MM.1S (cell line): ENCODE measurements at regions not wholly inside any gene's neighbourhood (a gene's known extent, or its start where the extent isn't known, plus 50 kb on each side); places are given as distances from the start of the nearest gene placed in this dataset.

ENCODE experiments used
- DNase-seq: peaks from one replicate; pipeline ENCODE4 v3.0.0-alpha.2; 2015
- H2AFZ ChIP-seq: fragments of 300-600 bp; sonication (generic); 2 replicates; pipeline ENCODE4 v1.6.0; 2016; ENCODE audit warnings: antibody characterized with exemption, low read length
- H3F3A ChIP-seq: fragments of 300-600 bp; sonication (generic); 2 replicates; pipeline ENCODE4 v1.6.1; 2016; ENCODE audit warnings: mild to moderate bottlenecking, antibody characterized with exemption, low read length, moderate library complexity, mixed read lengths; ENCODE audit not compliant: insufficient read depth
- H3K27ac ChIP-seq: fragments of 300-600 bp; sonication (generic); 2 replicates; pipeline ENCODE4 v1.5.1; 2016; ENCODE audit warnings: mild to moderate bottlenecking, low read length
- H3K27me3 ChIP-seq: fragments of 300-600 bp; sonication (generic); replicated peaks from 2 replicates; pipeline ENCODE4 v1.6.0; 2016; ENCODE audit warnings: low read length; ENCODE audit not compliant: insufficient read depth
- H3K36me3 ChIP-seq: fragments of 300-600 bp; sonication (generic); replicated peaks from 2 replicates; pipeline ENCODE4 v1.6.1; 2016; ENCODE audit warnings: mild to moderate bottlenecking, low read length, mixed read lengths; ENCODE audit not compliant: insufficient read depth
- H3K4me1 ChIP-seq: fragments of 300-600 bp; sonication (generic); 2 replicates; pipeline ENCODE4 v1.6.1; 2016; ENCODE audit warnings: low read length, mixed read lengths
- H3K4me2 ChIP-seq: fragments of 300-600 bp; sonication (generic); 2 replicates; pipeline ENCODE4 v1.6.0; 2016; ENCODE audit warnings: low read depth, low read length
- H3K4me3 ChIP-seq: fragments of 300-600 bp; sonication (generic); 2 replicates; pipeline ENCODE4 v1.5.1; 2016; ENCODE audit warnings: low read length, mixed read lengths
- H3K79me2 ChIP-seq: fragments of 300-600 bp; sonication (generic); 2 replicates; pipeline ENCODE4 v1.6.1; 2016; ENCODE audit warnings: mixed run types, low read length, mixed read lengths
- H3K9ac ChIP-seq: fragments of 300-600 bp; sonication (generic); 2 replicates; pipeline ENCODE4 v1.6.1; 2016; ENCODE audit warnings: low read length, mixed read lengths
- H3K9me2 ChIP-seq: fragments of 300-600 bp; sonication (generic); replicated peaks from 2 replicates; pipeline ENCODE4 v1.6.1; 2016; ENCODE audit warnings: mild to moderate bottlenecking, low read length, mixed read lengths; ENCODE audit not compliant: insufficient read depth
- H3K9me3 ChIP-seq: fragments of 300-600 bp; sonication (generic); replicated peaks from 2 replicates; pipeline ENCODE4 v1.6.1; 2016; ENCODE audit warnings: mild to moderate bottlenecking, low read length, mixed read lengths; ENCODE audit not compliant: insufficient read depth
- H4K20me1 ChIP-seq: fragments of 300-600 bp; sonication (generic); 2 replicates; pipeline ENCODE4 v1.6.1; 2016; ENCODE audit warnings: mild to moderate bottlenecking, low read length, moderate library complexity, mixed read lengths; ENCODE audit not compliant: insufficient read depth
- EZH2 ChIP-seq: fragments of 300-600 bp; sonication (generic); optimal IDR thresholded peaks from 2 replicates; pipeline ENCODE3; 2017; ENCODE audit warnings: low read depth, mild to moderate bottlenecking, antibody characterized with exemption, low read length, mixed read lengths
- EZH2phosphoT487 ChIP-seq: fragments of 300-600 bp; sonication (generic); IDR thresholded peaks from 2 replicates; pipeline ENCODE4 v1.6.1; 2018; ENCODE audit warnings: antibody characterized with exemption, low read length
- TF ChIP-seq, protein P1 (sequence below): fragments of 300-600 bp; sonication (generic); IDR thresholded peaks from 2 replicates; pipeline ENCODE4 v1.5.1; 2016; ENCODE audit warnings: antibody characterized with exemption, low read length, mixed read lengths

DNA sequence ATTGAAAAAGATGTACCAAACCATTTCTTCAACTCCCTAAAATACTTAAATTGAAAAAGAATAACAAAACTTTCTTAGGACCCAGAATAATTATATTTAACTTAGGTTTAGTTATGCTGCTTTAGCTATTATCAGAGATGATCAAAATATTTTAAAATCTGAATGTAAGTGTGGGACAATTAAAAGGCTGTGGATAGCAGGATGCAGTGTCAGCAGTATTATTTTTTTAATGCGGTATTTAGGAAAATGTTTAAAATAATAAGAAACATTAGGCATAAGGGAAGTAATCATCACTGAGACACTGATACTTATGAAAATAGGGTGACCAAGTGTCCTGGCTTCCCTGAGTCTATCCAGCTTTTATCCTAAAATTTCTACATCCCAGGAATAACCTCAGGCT lies 161.5 kb upstream of the PTCHD4 start:
- DNase-seq: no peak
- TF ChIP-seq EZH2 (no peak), EZH2phosphoT487 (no peak)
- TF ChIP-seq, protein P1, sequence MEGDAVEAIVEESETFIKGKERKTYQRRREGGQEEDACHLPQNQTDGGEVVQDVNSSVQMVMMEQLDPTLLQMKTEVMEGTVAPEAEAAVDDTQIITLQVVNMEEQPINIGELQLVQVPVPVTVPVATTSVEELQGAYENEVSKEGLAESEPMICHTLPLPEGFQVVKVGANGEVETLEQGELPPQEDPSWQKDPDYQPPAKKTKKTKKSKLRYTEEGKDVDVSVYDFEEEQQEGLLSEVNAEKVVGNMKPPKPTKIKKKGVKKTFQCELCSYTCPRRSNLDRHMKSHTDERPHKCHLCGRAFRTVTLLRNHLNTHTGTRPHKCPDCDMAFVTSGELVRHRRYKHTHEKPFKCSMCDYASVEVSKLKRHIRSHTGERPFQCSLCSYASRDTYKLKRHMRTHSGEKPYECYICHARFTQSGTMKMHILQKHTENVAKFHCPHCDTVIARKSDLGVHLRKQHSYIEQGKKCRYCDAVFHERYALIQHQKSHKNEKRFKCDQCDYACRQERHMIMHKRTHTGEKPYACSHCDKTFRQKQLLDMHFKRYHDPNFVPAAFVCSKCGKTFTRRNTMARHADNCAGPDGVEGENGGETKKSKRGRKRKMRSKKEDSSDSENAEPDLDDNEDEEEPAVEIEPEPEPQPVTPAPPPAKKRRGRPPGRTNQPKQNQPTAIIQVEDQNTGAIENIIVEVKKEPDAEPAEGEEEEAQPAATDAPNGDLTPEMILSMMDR: no peak
- H3K36me3 ChIP-seq: no peaks in the 10 kb centered on the region
- H3K4me1 ChIP-seq: no peaks in the 10 kb centered on the region
- H3K4me2 ChIP-seq: no peak overlapping the region
- H3F3A ChIP-seq: no peaks in the 10 kb centered on the region
- no peak overlapping the region for H2AFZ ChIP-seq
- H3K9me2 ChIP-seq: no peaks in the 10 kb centered on the region
- no peaks in the 10 kb centered on the region for H3K27me3 ChIP-seq
- H4K20me1 ChIP-seq: no peaks in the 10 kb centered on the region
- H3K9ac ChIP-seq: no peak overlapping the region
- H3K79me2 ChIP-seq: no peaks in the 10 kb centered on the region
- H3K27ac ChIP-seq: no peak overlapping the region
- H3K9me3 ChIP-seq: no peaks in the 10 kb centered on the region
- no peak overlapping the region for H3K4me3 ChIP-seq

DNA sequence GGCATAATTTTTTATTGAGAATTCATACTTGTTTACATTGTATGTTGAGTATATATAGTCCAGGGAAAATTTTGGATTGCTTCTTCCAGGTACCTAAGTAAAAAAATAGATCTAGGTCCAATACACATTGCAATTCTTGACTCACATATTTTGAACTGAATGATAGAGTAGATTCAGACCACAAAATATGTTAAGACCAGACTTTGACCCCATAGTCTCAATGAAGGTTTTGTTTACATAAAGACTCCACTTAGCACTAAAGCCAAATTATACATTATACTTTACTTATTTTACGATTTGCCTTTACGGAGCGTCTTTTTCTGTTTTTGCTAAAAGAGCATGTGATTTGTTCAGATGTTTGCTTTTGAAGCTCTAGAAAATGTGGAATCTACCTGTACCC lies 144.1 kb upstream of the PTCHD4 start:
- Histone ChIP-seq H3K27ac (no peak overlapping the region), H2AFZ (no peak overlapping the region), H3K4me1 (no peaks in the 10 kb centered on the region), H3K27me3 (no peaks in the 10 kb centered on the region), H3K4me2 (no peak overlapping the region), H3K4me3 (no peak overlapping the region), H3K79me2 (no peaks in the 10 kb centered on the region), H3K9me2 (no peaks in the 10 kb centered on the region), H4K20me1 (no peaks in the 10 kb centered on the region), H3K36me3 (no peaks in the 10 kb centered on the region), H3K9ac (no peak overlapping the region), H3F3A (no peaks in the 10 kb centered on the region), H3K9me3 (no peaks in the 10 kb centered on the region)
- DNase-seq: no peak
- TF ChIP-seq EZH2 (no peak), EZH2phosphoT487 (no peak)
- TF ChIP-seq, protein P1: no peak

DNA sequence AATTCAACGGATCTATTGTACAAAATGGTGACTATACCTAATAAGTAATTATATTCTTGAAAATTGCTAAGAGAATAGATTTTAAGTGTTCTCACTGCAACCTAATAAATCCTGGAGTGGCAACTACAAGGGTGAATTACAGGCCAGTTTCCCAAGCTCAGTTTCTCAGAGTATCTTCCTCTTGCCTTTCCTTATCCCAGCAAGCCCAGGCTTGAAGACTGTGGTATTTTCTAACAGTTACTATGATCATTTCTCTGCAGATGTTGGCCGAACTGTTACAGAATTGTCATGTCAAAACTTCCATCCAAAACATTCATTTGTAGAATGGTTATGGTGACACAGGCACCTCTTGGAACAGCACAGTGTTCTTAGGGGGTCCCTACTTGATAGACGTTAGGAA lies 138.1 kb upstream of the PTCHD4 start:
- H3K79me2 ChIP-seq: no peaks in the 10 kb centered on the region
- no peak overlapping the region for H3K9ac ChIP-seq
- no peaks in the 10 kb centered on the region for H3K9me2 ChIP-seq
- no peaks in the 10 kb centered on the region for H3K27me3 ChIP-seq
- H3K4me1 ChIP-seq: no peaks in the 10 kb centered on the region
- no peak for DNase-seq
- H3F3A ChIP-seq: no peaks in the 10 kb centered on the region
- H3K9me3 ChIP-seq: no peaks in the 10 kb centered on the region
- no peaks in the 10 kb centered on the region for H4K20me1 ChIP-seq
- H3K27ac ChIP-seq: no peak overlapping the region
- H3K36me3 ChIP-seq: no peaks in the 10 kb centered on the region
- no peak overlapping the region for H3K4me3 ChIP-seq
- TF ChIP-seq, protein P1: no peak
- TF ChIP-seq EZH2phosphoT487 (no peak), EZH2 (no peak)
- no peak overlapping the region for H3K4me2 ChIP-seq
- no peak overlapping the region for H2AFZ ChIP-seq

DNA sequence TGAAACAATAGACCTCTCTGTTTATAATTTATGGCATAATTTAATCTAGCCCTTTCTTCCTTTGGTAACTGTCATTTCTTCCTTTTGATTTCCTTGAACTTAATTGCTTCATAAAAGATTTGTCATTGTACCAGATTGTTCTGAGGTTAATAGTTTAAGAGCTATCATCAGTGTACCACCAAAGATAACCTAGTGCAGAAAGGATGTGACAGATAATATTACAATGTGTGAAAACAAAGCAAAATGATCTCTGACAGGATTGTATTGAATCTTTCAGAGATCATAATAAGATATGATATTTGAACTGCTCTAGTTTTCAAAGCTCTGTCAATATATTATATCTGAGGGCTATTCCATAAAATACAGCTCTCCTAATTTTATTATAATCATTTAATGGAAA lies 132.1 kb upstream of the PTCHD4 start:
- Histone ChIP-seq H3K27me3 (no peaks in the 10 kb centered on the region), H3K4me3 (no peak overlapping the region), H3K9ac (no peak overlapping the region), H3K36me3 (no peaks in the 10 kb centered on the region), H3K4me2 (no peak overlapping the region), H3K4me1 (no peaks in the 10 kb centered on the region), H3K9me2 (no peaks in the 10 kb centered on the region), H3K79me2 (no peaks in the 10 kb centered on the region), H2AFZ (no peak overlapping the region), H3K27ac (no peak overlapping the region), H3K9me3 (no peaks in the 10 kb centered on the region), H3F3A (no peaks in the 10 kb centered on the region), H4K20me1 (no peaks in the 10 kb centered on the region)
- DNase-seq: no peak
- TF ChIP-seq EZH2: no peak
- TF ChIP-seq, protein P1: no peak
- TF ChIP-seq EZH2phosphoT487: no peak
